Ishikawa (cell line): ENCODE measurements at regions not wholly inside any gene's neighbourhood (a gene's known extent, or its start where the extent isn't known, plus 50 kb on each side); places are given as distances from the start of the nearest gene placed in this dataset.

Experiments
- CEBPB ChIP-seq: IDR thresholded peaks from 2 replicates; pipeline ENCODE4 v1.6.1; 2012
- CREB1 ChIP-seq: IDR thresholded peaks from 2 replicates; pipeline ENCODE4 v1.6.1; 2012; ENCODE audit warnings: low read depth
- EGR1 ChIP-seq: IDR thresholded peaks from 2 replicates; pipeline ENCODE4 v1.6.1; 2012
- EP300 ChIP-seq: IDR thresholded peaks from 2 replicates; pipeline ENCODE4 v1.6.1; 2012; ENCODE audit warnings: borderline replicate concordance
- FOXM1 ChIP-seq: IDR thresholded peaks from 2 replicates; pipeline ENCODE4 v1.6.1; 2012; ENCODE audit warnings: low read depth, borderline replicate concordance
- NFIC ChIP-seq: IDR thresholded peaks from 2 replicates; pipeline ENCODE4 v1.6.1; 2012
- RAD21 ChIP-seq: IDR thresholded peaks from 2 replicates; pipeline ENCODE4 v1.6.1; 2012; ENCODE audit warnings: low read depth
- TAF1 ChIP-seq: IDR thresholded peaks from 2 replicates; pipeline ENCODE4 v1.6.1; 2012; ENCODE audit warnings: low read depth, mild to moderate bottlenecking
- TCF12 ChIP-seq: IDR thresholded peaks from 2 replicates; pipeline ENCODE4 v1.6.1; 2012; ENCODE audit warnings: low read depth
- TEAD4 ChIP-seq: IDR thresholded peaks from 2 replicates; pipeline ENCODE4 v1.6.1; 2012
- YY1 ChIP-seq: IDR thresholded peaks from 2 replicates; pipeline ENCODE4 v1.6.1; 2012; ENCODE audit warnings: low read depth
- ZBTB7A ChIP-seq: IDR thresholded peaks from 2 replicates; pipeline ENCODE4 v1.6.1; 2012; ENCODE audit warnings: low read depth
- TF ChIP-seq, protein P1 (sequence below): IDR thresholded peaks from 2 replicates; pipeline ENCODE4 v1.6.1; 2012
- TF ChIP-seq, protein P2 (sequence below): IDR thresholded peaks from 2 replicates; pipeline ENCODE4 v1.6.1; 2012
- TF ChIP-seq, protein P3 (sequence below): IDR thresholded peaks from 2 replicates; pipeline ENCODE4 v1.6.1; 2012; ENCODE audit warnings: low read depth, mild to moderate bottlenecking

DNA sequence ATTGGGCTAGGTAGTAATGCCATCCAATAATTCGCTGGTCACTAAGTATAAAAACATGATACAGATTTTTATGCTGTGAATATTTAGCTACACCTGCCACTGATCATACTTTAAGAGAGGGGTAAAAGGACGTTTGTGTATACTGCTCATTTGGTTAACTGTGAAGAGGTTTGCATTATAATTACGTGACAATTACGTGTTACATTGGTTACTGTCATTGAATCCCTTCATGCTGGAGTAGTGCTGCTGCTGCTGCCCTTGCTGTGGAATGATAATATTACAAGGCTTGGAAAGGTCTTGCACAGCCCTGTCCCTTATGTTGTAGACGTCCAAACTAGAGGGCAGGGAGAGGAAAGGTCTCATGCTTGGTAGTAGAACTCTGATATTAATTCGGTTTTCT is 312.2 kb upstream of the ATP2B1 start:
- TF ChIP-seq TEAD4: no peak
- no peak for TF ChIP-seq CEBPB
- TF ChIP-seq, protein P1, sequence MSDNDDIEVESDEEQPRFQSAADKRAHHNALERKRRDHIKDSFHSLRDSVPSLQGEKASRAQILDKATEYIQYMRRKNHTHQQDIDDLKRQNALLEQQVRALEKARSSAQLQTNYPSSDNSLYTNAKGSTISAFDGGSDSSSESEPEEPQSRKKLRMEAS: no peak
- no peak for TF ChIP-seq EGR1
- TF ChIP-seq, protein P2, sequence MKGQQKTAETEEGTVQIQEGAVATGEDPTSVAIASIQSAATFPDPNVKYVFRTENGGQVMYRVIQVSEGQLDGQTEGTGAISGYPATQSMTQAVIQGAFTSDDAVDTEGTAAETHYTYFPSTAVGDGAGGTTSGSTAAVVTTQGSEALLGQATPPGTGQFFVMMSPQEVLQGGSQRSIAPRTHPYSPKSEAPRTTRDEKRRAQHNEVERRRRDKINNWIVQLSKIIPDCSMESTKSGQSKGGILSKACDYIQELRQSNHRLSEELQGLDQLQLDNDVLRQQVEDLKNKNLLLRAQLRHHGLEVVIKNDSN: no peak
- TF ChIP-seq NFIC: no peak
- TF ChIP-seq, protein P3, sequence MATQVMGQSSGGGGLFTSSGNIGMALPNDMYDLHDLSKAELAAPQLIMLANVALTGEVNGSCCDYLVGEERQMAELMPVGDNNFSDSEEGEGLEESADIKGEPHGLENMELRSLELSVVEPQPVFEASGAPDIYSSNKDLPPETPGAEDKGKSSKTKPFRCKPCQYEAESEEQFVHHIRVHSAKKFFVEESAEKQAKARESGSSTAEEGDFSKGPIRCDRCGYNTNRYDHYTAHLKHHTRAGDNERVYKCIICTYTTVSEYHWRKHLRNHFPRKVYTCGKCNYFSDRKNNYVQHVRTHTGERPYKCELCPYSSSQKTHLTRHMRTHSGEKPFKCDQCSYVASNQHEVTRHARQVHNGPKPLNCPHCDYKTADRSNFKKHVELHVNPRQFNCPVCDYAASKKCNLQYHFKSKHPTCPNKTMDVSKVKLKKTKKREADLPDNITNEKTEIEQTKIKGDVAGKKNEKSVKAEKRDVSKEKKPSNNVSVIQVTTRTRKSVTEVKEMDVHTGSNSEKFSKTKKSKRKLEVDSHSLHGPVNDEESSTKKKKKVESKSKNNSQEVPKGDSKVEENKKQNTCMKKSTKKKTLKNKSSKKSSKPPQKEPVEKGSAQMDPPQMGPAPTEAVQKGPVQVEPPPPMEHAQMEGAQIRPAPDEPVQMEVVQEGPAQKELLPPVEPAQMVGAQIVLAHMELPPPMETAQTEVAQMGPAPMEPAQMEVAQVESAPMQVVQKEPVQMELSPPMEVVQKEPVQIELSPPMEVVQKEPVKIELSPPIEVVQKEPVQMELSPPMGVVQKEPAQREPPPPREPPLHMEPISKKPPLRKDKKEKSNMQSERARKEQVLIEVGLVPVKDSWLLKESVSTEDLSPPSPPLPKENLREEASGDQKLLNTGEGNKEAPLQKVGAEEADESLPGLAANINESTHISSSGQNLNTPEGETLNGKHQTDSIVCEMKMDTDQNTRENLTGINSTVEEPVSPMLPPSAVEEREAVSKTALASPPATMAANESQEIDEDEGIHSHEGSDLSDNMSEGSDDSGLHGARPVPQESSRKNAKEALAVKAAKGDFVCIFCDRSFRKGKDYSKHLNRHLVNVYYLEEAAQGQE: no peak
- TF ChIP-seq YY1: no peak
- TF ChIP-seq ZBTB7A: no peak
- TF ChIP-seq FOXM1: no peak
- no peak for TF ChIP-seq RAD21
- no peak for TF ChIP-seq EP300
- no peak for TF ChIP-seq CREB1
- no peak for TF ChIP-seq TAF1
- no peak for TF ChIP-seq TCF12

DNA sequence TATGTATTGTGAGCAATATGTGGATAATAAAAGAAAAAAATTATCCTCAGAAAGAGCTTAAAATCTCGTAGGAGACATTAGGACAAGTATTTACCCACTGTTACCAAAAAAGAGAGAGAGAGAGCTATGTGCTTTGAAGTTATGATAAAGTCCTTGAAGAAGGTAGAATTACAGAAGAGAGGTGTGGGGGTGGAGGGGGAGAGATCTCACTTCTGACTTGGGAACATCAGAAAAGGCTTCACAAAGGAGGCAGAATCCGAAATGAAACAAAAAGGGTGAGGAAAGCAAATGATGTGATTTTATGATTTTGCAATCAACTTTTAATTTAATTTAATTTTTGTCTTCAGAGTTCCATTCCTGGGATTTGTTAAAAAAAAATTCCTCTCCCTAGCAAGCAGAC is 311.8 kb upstream of the ATP2B1 start:
- TF ChIP-seq, protein P3: no peak
- no peak for TF ChIP-seq EGR1
- TF ChIP-seq FOXM1: no peak
- TF ChIP-seq CEBPB: no peak
- TF ChIP-seq YY1: no peak
- no peak for TF ChIP-seq ZBTB7A

DNA sequence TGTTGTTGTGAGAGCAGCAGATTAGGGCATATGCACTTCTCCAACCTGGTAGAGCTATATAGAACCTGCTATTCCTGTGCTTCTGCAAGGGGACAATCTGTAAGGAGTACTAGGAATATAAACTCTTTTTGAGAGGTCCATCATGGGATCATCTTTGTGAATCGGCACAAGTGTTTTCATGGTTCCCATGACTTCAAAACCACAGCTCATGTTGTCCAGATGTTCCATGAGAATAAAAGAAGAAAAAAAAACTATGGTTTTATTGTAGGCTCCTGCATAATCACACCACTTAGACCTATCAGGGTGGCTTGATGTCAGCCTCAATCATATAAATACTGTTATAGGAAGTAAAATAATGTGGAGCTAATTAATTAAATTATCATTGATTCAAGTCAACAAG is 311.4 kb upstream of the ATP2B1 start:
- TF ChIP-seq TEAD4: no peak
- no peak for TF ChIP-seq EP300
- no peak for TF ChIP-seq TCF12
- TF ChIP-seq, protein P2: no peak
- TF ChIP-seq TAF1: no peak
- no peak for TF ChIP-seq NFIC
- TF ChIP-seq, protein P3: no peak
- no peak for TF ChIP-seq CREB1
- TF ChIP-seq FOXM1: no peak
- no peak for TF ChIP-seq RAD21
- TF ChIP-seq EGR1: no peak
- TF ChIP-seq YY1: no peak
- TF ChIP-seq, protein P1: no peak
- TF ChIP-seq ZBTB7A: no peak

DNA sequence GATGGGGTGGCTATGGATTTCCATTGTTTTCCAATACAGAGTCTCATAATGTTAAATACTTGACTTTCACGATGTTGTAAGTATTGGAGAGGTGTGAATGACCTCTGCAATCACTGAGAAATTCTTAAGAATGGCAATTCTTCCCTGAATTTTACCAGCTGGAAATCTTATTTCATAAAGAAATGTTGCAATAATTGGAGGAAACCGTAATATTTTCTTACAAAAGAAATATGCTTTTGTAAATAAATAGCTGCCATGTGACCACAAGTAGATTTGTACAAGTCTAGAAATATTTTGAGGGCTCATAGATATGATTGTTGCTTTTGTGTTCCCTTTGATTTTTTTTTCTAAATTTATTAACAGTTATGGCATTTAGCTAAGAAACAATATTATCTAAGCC is 308.7 kb upstream of the ATP2B1 start:
- TF ChIP-seq CREB1 (no peak), TCF12 (no peak)

DNA sequence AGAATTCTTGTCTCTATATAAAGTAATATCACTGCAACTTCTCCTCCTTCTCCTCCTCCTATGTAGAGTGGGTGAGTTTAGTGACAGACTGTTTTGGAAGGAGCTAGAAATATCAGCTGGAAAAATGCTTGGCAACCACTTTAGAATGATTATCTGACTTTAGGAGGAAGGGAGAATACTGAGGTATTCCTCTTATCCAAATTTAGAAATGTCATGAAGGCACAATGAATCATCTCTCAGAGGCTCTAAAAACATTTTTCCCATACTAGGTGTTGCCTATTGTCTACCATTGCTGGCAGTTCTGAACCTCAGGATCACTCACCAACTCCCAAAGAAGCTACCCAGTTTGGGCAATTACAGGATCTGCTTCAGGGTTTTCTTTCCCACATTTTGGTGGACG is 306.6 kb upstream of the ATP2B1 start:
- TF ChIP-seq, protein P3: no peak
- TF ChIP-seq ZBTB7A (no peak), YY1 (no peak), NFIC (no peak), TCF12 (no peak), FOXM1 (no peak), TAF1 (no peak), TEAD4 (no peak), RAD21 (no peak), EGR1 (no peak), EP300 (no peak)
- TF ChIP-seq, protein P2: no peak
- TF ChIP-seq, protein P1: no peak
